ENCODE measurements at regions not wholly inside any gene's neighbourhood (a gene's known extent, or its start where the extent isn't known, plus 50 kb on each side); places are given as distances from the start of the nearest gene placed in this dataset.

DNA sequence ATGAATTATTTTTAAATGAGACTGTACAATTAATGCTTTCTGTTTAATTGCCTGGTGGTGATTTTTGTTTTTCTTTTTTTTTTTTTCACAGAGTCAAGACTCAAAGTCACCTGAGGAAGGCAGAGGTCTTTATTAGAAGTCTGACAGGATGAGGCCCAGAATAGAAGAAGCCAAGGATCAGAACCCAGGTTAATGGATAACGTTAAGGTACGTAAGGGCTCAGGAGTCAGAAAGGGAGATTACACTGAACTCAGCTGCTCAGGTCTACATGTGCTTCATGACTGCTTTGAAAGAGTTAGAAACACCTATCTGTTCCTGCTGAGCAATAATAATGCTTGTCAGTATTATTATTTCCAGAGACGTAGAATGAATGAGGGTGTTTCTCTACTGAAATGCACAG, 196.5 kb downstream of the LRATD1 start:
- no peak for ATAC-seq

DNA sequence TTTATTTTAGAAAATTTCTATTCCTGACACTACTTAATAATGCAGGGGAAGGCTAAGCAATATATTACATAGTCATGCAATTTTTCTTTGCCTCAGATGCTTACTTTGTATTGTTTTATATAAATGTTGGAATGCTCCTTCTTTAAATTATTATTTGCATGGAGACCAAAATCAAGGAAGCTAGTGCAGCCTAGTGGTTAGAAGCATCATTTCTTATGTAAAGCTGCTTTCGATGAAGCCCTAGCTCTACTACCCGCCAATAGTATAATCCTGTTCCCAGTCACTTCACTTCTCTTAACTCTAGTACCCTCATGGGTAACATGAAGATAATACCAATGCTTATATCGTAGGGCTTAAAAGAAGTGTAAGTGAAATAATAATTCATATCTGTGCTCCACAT, 198.9 kb downstream of the LRATD1 start:
- TF ChIP-seq ESRRG (CRISPR knock-in tag; IDR thresholded peaks at IDR 0.05) (no peak), ZNF70 (CRISPR knock-in tag; IDR thresholded peaks at IDR 0.05) (no peak), TCF4 (CRISPR knock-in tag; IDR thresholded peaks at IDR 0.05; ENCODE audit: borderline replicate concordance) (no peak), ISL1 (CRISPR knock-in tag; IDR thresholded peaks at IDR 0.05) (no peak), PPARA (CRISPR knock-in tag; IDR thresholded peaks at IDR 0.05; ENCODE audit: borderline replicate concordance) (no peak), OSR1 (CRISPR knock-in tag; IDR thresholded peaks at IDR 0.05) (no peak), GLIS3 (CRISPR knock-in tag; IDR thresholded peaks at IDR 0.05) (no peak), ZC3H10 (CRISPR knock-in tag; IDR thresholded peaks at IDR 0.05) (no peak), TOX (CRISPR knock-in tag; IDR thresholded peaks at IDR 0.05; ENCODE audit: borderline replicate concordance) (no peak), ZFP3 (CRISPR knock-in tag; IDR thresholded peaks at IDR 0.05) (no peak), ZFP30 (CRISPR knock-in tag; IDR thresholded peaks at IDR 0.05) (no peak), BACH2 (CRISPR knock-in tag; IDR thresholded peaks at IDR 0.05; ENCODE audit: borderline replicate concordance) (no peak), CSDC2 (CRISPR knock-in tag; IDR thresholded peaks at IDR 0.05) (no peak), ARNTL (CRISPR knock-in tag; IDR thresholded peaks at IDR 0.05; ENCODE audit: borderline replicate concordance, low read depth) (no peak), RARB (CRISPR knock-in tag; IDR thresholded peaks at IDR 0.05) (no peak), ZNF8 (CRISPR knock-in tag; IDR thresholded peaks at IDR 0.05) (no peak)
- TF ChIP-seq, protein P1, sequence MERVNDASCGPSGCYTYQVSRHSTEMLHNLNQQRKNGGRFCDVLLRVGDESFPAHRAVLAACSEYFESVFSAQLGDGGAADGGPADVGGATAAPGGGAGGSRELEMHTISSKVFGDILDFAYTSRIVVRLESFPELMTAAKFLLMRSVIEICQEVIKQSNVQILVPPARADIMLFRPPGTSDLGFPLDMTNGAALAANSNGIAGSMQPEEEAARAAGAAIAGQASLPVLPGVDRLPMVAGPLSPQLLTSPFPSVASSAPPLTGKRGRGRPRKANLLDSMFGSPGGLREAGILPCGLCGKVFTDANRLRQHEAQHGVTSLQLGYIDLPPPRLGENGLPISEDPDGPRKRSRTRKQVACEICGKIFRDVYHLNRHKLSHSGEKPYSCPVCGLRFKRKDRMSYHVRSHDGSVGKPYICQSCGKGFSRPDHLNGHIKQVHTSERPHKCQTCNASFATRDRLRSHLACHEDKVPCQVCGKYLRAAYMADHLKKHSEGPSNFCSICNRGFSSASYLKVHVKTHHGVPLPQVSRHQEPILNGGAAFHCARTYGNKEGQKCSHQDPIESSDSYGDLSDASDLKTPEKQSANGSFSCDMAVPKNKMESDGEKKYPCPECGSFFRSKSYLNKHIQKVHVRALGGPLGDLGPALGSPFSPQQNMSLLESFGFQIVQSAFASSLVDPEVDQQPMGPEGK (CRISPR knock-in tag; IDR thresholded peaks at IDR 0.05; ENCODE audit: borderline replicate concordance) = no peak
- TF ChIP-seq, protein P2, sequence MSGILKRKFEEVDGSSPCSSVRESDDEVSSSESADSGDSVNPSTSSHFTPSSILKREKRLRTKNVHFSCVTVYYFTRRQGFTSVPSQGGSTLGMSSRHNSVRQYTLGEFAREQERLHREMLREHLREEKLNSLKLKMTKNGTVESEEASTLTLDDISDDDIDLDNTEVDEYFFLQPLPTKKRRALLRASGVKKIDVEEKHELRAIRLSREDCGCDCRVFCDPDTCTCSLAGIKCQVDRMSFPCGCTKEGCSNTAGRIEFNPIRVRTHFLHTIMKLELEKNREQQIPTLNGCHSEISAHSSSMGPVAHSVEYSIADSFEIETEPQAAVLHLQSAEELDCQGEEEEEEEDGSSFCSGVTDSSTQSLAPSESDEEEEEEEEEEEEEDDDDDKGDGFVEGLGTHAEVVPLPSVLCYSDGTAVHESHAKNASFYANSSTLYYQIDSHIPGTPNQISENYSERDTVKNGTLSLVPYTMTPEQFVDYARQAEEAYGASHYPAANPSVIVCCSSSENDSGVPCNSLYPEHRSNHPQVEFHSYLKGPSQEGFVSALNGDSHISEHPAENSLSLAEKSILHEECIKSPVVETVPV (CRISPR knock-in tag; IDR thresholded peaks at IDR 0.05) = no peak
- TF ChIP-seq, protein P3, sequence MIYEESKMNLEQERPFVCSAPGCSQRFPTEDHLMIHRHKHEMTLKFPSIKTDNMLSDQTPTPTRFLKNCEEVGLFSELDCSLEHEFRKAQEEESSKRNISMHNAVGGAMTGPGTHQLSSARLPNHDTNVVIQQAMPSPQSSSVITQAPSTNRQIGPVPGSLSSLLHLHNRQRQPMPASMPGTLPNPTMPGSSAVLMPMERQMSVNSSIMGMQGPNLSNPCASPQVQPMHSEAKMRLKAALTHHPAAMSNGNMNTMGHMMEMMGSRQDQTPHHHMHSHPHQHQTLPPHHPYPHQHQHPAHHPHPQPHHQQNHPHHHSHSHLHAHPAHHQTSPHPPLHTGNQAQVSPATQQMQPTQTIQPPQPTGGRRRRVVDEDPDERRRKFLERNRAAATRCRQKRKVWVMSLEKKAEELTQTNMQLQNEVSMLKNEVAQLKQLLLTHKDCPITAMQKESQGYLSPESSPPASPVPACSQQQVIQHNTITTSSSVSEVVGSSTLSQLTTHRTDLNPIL (CRISPR knock-in tag; IDR thresholded peaks at IDR 0.05; ENCODE audit: low read depth) = no peak
- TF ChIP-seq, protein P4, sequence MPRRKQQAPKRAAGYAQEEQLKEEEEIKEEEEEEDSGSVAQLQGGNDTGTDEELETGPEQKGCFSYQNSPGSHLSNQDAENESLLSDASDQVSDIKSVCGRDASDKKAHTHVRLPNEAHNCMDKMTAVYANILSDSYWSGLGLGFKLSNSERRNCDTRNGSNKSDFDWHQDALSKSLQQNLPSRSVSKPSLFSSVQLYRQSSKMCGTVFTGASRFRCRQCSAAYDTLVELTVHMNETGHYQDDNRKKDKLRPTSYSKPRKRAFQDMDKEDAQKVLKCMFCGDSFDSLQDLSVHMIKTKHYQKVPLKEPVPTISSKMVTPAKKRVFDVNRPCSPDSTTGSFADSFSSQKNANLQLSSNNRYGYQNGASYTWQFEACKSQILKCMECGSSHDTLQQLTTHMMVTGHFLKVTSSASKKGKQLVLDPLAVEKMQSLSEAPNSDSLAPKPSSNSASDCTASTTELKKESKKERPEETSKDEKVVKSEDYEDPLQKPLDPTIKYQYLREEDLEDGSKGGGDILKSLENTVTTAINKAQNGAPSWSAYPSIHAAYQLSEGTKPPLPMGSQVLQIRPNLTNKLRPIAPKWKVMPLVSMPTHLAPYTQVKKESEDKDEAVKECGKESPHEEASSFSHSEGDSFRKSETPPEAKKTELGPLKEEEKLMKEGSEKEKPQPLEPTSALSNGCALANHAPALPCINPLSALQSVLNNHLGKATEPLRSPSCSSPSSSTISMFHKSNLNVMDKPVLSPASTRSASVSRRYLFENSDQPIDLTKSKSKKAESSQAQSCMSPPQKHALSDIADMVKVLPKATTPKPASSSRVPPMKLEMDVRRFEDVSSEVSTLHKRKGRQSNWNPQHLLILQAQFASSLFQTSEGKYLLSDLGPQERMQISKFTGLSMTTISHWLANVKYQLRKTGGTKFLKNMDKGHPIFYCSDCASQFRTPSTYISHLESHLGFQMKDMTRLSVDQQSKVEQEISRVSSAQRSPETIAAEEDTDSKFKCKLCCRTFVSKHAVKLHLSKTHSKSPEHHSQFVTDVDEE (CRISPR knock-in tag; IDR thresholded peaks at IDR 0.05) = no peak
- no peak for ATAC-seq

More for the DNA sequence above, 196.5 kb downstream of the LRATD1 start:
- TF ChIP-seq ZFP30 (CRISPR knock-in tag; IDR thresholded peaks at IDR 0.05) (no peak), OSR1 (CRISPR knock-in tag; IDR thresholded peaks at IDR 0.05) (no peak), PPARA (CRISPR knock-in tag; IDR thresholded peaks at IDR 0.05; ENCODE audit: borderline replicate concordance) (no peak), ZC3H10 (CRISPR knock-in tag; IDR thresholded peaks at IDR 0.05) (no peak), RARB (CRISPR knock-in tag; IDR thresholded peaks at IDR 0.05) (no peak), ESRRG (CRISPR knock-in tag; IDR thresholded peaks at IDR 0.05) (no peak)
- TF ChIP-seq, protein P3 (CRISPR knock-in tag; IDR thresholded peaks at IDR 0.05; ENCODE audit: low read depth) = no peak

DNA sequence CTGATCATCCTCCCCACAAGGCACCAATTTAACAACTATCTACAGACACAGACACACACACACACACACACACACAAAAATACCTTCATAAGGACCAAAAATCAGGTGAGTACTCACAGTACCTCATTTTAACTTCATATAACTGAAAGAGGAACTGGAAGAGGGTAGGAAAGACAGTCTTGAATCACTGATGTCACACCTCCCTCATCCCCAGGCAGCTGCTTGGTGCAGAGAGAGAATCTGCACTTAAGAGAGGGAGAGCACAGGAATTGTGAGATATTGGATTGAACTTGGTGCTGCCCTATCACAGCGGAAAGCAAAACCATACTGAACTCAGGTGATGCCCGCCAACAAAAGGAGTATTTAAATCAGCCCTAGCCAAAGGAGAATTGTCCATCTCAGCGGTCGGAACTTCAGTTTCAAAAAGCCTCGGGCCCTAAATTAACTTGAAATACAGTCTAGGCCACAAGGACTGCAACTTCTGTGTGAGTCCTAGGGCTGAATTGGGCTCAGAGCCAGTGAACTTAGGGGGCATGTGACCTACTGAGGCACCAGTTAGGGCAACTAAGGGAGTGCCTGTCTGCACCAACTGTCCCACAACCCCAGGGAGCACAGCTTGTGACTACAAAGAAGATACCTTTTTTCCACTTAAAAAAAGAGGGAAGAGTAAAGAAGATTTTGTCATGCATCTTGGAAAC, 211.1 kb downstream of the LRATD1 start:
- no peak for ATAC-seq
- TF ChIP-seq, protein P2 (CRISPR knock-in tag; IDR thresholded peaks at IDR 0.05) = no peak
- no peak for TF ChIP-seq ZNF565 (CRISPR knock-in tag; conservative IDR thresholded peaks at IDR 0.05; ENCODE audit: low read depth)
- no peak for TF ChIP-seq TOX (CRISPR knock-in tag; IDR thresholded peaks at IDR 0.05; ENCODE audit: borderline replicate concordance)
- TF ChIP-seq TCF4 (CRISPR knock-in tag; IDR thresholded peaks at IDR 0.05; ENCODE audit: borderline replicate concordance) = no peak
- no peak for TF ChIP-seq PPARA (CRISPR knock-in tag; IDR thresholded peaks at IDR 0.05; ENCODE audit: borderline replicate concordance)
- no peak for TF ChIP-seq ZFP3 (CRISPR knock-in tag; IDR thresholded peaks at IDR 0.05)
- no peak for TF ChIP-seq SNAI2 (CRISPR knock-in tag; IDR thresholded peaks at IDR 0.05)
- TF ChIP-seq OSR1 (CRISPR knock-in tag; IDR thresholded peaks at IDR 0.05) = no peak
- TF ChIP-seq, protein P1 (CRISPR knock-in tag; IDR thresholded peaks at IDR 0.05; ENCODE audit: borderline replicate concordance) = no peak
- no peak for TF ChIP-seq BACH2 (CRISPR knock-in tag; IDR thresholded peaks at IDR 0.05; ENCODE audit: borderline replicate concordance)
- no peak for TF ChIP-seq ZNF8 (CRISPR knock-in tag; IDR thresholded peaks at IDR 0.05)
